Nephron (organoid): ENCODE measurements at regions not wholly inside any gene's neighbourhood (a gene's known extent, or its start where the extent isn't known, plus 50 kb on each side); places are given as distances from the start of the nearest gene placed in this dataset.

Source experiments
- H3K27ac Mint-ChIP-seq, 3 experiments: 2 replicates each; pipeline ENCODE4 v1.8.0; 2020; ENCODE audit warnings: mixed read lengths in 3 of 3, mild to moderate bottlenecking in 2 of 3, moderate library complexity in 1 of 3
- H3K27me3 Mint-ChIP-seq: 2 replicates; pipeline ENCODE4 v1.8.0; 2021; ENCODE audit warnings: low read depth, mild to moderate bottlenecking, moderate library complexity, mixed read lengths
- H3K36me3 Mint-ChIP-seq: 2 replicates; pipeline ENCODE4 v1.8.0; 2020; ENCODE audit warnings: low read depth, mixed read lengths
- H3K4me1 Mint-ChIP-seq: 2 replicates; pipeline ENCODE4 v1.8.0; 2020; ENCODE audit warnings: mixed read lengths
- H3K4me3 Mint-ChIP-seq, 3 experiments: 2 replicates each; pipeline ENCODE4 v1.8.0; 2020; ENCODE audit warnings: mild to moderate bottlenecking in 3 of 3, mixed read lengths in 3 of 3, moderate library complexity in 2 of 3
- H3K9me3 Mint-ChIP-seq: 2 replicates; pipeline ENCODE4 v1.8.0; 2020; ENCODE audit warnings: mixed read lengths
- TF ChIP-seq, protein P1 (sequence below), 3 experiments: fragments of 200-600 bp; sonication (generic); IDR thresholded peaks; one replicate each; pipeline ENCODE4 v1.5.0; 2021; ENCODE audit warnings: antibody characterized with exemption in 3 of 3; ENCODE audit not compliant: unreplicated experiment in 3 of 3

DNA sequence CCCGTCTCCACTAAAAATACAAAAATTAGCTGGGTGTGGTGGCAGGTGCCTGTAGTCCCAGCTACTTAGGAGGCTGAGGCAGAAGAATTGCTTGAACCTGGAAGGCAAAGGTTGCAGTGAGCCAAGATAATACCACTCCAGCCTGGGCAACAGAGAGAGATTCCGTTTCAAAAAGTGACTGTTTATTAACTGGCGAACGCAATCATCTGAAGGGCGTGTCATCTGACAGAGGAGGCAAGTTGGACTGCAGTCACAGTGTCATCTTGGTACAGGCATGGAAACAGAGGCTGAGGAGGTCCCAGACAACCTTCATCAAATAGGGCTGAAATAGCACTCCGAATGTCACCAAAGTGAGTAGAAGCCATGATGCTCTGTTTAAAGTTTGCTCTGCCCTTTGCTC lies 75.3 kb upstream of the NFE2L3 start:
- H3K9me3 Mint-ChIP-seq = no peaks in the 10 kb centered on the region
- TF ChIP-seq, protein P1, sequence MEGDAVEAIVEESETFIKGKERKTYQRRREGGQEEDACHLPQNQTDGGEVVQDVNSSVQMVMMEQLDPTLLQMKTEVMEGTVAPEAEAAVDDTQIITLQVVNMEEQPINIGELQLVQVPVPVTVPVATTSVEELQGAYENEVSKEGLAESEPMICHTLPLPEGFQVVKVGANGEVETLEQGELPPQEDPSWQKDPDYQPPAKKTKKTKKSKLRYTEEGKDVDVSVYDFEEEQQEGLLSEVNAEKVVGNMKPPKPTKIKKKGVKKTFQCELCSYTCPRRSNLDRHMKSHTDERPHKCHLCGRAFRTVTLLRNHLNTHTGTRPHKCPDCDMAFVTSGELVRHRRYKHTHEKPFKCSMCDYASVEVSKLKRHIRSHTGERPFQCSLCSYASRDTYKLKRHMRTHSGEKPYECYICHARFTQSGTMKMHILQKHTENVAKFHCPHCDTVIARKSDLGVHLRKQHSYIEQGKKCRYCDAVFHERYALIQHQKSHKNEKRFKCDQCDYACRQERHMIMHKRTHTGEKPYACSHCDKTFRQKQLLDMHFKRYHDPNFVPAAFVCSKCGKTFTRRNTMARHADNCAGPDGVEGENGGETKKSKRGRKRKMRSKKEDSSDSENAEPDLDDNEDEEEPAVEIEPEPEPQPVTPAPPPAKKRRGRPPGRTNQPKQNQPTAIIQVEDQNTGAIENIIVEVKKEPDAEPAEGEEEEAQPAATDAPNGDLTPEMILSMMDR (IDR thresholded peaks at IDR 0.05; ENCODE audit: unreplicated experiment in 3 of 3) = no peak
- no peaks in the 10 kb centered on the region for H3K36me3 Mint-ChIP-seq
- H3K4me1 Mint-ChIP-seq = peaks cover 23% of the 10 kb centered on the region
- H3K27ac Mint-ChIP-seq = no peak overlapping the region
- no peak overlapping the region for H3K4me3 Mint-ChIP-seq
- H3K27me3 Mint-ChIP-seq = peaks cover 12% of the 10 kb centered on the region

DNA sequence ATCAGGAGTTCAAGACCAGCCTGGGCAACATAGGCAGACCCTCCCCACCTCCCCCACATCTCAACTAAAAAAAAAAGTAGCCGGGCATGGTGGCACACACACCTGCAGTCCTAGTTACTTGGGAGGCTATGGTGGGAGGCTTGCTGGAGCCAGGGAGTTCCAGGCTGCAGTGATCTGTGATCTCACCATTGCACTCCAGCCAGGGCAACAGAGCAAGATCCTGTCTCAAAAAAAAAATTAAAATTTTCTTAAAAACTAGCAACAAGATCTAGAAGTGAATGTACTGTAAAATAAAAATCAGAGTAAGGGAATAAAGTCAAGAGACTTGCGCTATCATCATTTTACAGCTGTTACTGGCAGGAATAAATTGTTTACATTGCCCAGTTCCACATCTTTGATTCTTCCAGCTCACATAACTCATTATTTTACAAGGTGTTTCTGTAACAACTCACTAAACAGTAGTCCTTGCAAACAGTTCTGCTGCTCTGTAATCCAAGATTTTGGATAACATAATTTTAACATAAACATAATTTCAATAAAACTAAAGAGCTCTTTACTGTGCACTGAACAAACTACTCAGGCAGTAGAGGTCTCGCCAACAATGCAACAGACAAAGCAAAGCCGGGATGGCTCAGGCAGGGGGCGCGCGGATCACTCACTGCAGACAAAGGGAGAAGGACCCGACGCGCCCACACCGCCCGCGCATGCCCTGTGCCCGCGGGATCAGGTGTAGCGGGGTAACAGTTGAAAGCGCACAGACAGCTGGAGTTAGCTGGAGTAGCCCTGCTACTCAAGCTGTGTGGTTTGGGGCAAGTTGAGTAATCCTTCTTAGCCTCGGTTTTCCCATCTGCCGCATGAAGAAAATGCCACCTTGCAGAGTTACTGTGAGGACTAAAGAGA lies 73.3 kb upstream of the NFE2L3 start:
- H3K27me3 Mint-ChIP-seq = peaks cover 12% of the 10 kb centered on the region
- H3K9me3 Mint-ChIP-seq = no peaks in the 10 kb centered on the region
- TF ChIP-seq, protein P1 (IDR thresholded peaks at IDR 0.05; ENCODE audit: unreplicated experiment in 3 of 3) = peak; percentile 50 to 59 (median 58)
- H3K36me3 Mint-ChIP-seq = no peaks in the 10 kb centered on the region
- H3K4me1 Mint-ChIP-seq = peaks cover 13% of the 10 kb centered on the region
- peak overlapping the region in 2 of 3 experiments; percentile 37 to 64 for H3K27ac Mint-ChIP-seq
- H3K4me3 Mint-ChIP-seq = peak overlapping the region; percentile 14 to 27 (median 23)

DNA sequence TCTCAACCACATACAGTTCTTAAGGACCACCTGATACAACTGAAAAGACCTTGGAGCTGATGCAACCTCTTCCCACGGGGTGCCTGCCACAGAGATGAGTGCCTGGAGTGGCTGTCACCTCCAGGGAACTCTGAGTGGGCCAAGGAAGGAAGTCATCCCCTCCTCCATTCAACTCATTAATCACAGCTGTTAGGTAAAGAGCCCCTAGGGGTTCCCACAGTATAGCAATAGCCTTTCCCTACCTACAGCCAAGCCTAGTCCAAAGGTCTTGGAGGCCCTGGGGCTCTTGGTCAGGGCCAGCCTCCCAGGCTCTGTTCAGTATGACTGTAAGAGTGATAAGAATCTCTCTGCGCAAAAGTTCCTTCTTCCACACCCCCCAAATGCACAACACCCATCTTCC lies 70.4 kb upstream of the NFE2L3 start:
- TF ChIP-seq, protein P1 (IDR thresholded peaks at IDR 0.05; ENCODE audit: unreplicated experiment in 3 of 3) = no peak
- peaks cover 8% of the 10 kb centered on the region for H3K27me3 Mint-ChIP-seq
- H3K27ac Mint-ChIP-seq = no peak overlapping the region
- H3K4me1 Mint-ChIP-seq = peaks cover 13% of the 10 kb centered on the region
- H3K9me3 Mint-ChIP-seq = no peaks in the 10 kb centered on the region
- H3K4me3 Mint-ChIP-seq = no peak overlapping the region
- H3K36me3 Mint-ChIP-seq = no peaks in the 10 kb centered on the region

DNA sequence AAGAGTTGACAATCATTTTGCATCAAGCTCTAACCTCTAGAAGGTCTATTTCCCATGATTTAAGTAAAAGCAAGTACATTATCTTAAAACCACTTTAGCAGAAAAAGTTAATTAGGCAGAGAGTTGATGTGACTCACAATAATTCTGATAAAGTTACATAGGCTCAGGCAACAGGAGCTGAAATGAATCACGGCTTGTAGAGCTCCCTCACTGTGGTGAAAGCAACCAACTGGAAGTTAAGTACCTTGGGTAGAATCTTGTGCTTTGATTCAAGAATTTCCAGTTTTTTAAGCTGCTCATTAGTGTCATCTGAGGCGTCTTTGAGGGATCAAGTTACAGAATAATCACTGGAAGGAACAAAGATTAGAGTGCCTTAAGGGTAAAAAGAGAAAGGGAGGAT lies 68.9 kb upstream of the NFE2L3 start:
- Mint-ChIP-seq H3K27ac (peak overlapping the region in 1 of 3 experiments; percentile 7), H3K4me1 (peaks cover 13% of the 10 kb centered on the region), H3K27me3 (peaks cover 8% of the 10 kb centered on the region), H3K36me3 (no peaks in the 10 kb centered on the region), H3K9me3 (no peaks in the 10 kb centered on the region), H3K4me3 (no peak overlapping the region)
- TF ChIP-seq, protein P1 (IDR thresholded peaks at IDR 0.05; ENCODE audit: unreplicated experiment in 3 of 3) = no peak

DNA sequence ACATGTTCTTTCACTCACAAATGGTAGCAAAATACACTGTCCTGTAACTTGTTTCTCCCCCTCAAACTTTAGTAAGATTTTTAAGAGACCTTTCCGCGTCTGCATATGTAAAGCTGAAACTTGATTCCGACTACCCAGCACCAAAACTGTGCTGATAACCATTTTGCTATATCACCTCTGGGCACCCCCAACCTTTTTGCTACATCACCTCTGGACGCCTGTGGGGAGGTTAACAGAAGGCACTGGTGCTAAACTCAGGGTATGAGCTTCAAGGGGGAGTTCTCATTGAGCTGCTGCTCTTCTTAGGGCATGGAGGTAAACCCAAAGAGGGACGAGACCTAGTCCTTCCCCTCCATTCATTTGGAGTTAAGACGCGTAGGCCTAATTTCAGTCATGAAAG lies 67.6 kb upstream of the NFE2L3 start:
- Mint-ChIP-seq H3K4me3 (no peak overlapping the region), H3K9me3 (no peaks in the 10 kb centered on the region), H3K36me3 (no peaks in the 10 kb centered on the region), H3K27me3 (peaks cover 3% of the 10 kb centered on the region), H3K4me1 (peaks cover 5% of the 10 kb centered on the region), H3K27ac (no peak overlapping the region)
- TF ChIP-seq, protein P1 (IDR thresholded peaks at IDR 0.05; ENCODE audit: unreplicated experiment in 3 of 3) = no peak

DNA sequence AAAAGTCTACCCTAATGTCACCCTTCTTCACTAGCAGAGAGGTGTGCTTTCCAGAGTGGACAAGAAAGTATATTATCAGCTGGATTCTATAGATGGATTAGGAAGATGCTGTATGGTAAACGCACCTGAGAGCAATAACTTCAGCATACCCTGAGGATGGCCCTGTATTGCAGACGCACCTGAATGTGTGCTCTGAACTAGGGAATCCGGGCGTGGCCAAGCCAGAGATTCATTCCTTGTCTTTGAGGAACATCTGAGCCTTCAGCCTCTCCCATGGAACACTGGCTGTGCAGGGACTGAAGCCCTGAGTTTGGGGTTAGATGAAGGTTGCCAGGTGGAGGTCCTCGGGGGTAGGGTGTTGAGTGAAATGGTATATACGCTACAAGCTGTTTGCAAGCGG lies 66.2 kb upstream of the NFE2L3 start:
- H3K4me3 Mint-ChIP-seq = no peak overlapping the region
- H3K4me1 Mint-ChIP-seq = peaks cover 6% of the 10 kb centered on the region
- H3K9me3 Mint-ChIP-seq = no peaks in the 10 kb centered on the region

More for the DNA sequence above, 66.2 kb upstream of the NFE2L3 start:
- TF ChIP-seq, protein P1 (IDR thresholded peaks at IDR 0.05; ENCODE audit: unreplicated experiment in 3 of 3) = no peak
- Mint-ChIP-seq H3K36me3 (no peaks in the 10 kb centered on the region), H3K27ac (no peak overlapping the region), H3K27me3 (peaks cover 3% of the 10 kb centered on the region)
